PFSK-1 (cell line): ENCODE measurements at regions not wholly inside any gene's neighbourhood (a gene's known extent, or its start where the extent isn't known, plus 50 kb on each side); places are given as distances from the start of the nearest gene placed in this dataset.

Experiments used
- FOXP2 ChIP-seq: optimal IDR thresholded peaks from 2 replicates; pipeline ENCODE3; 2011; ENCODE audit warnings: borderline replicate concordance, control low read depth, inconsistent platforms; ENCODE audit not compliant: insufficient read depth; ENCODE audit errors: extremely low read length, extremely low read depth
- POLR2AphosphoS5 ChIP-seq: IDR thresholded peaks from 2 replicates; pipeline ENCODE4 v1.6.1; 2012; ENCODE audit warnings: low read depth, mild to moderate bottlenecking, control low read depth, low read length, moderate library complexity
- TAF1 ChIP-seq: IDR thresholded peaks from 2 replicates; pipeline ENCODE4 v1.6.1; 2012; ENCODE audit warnings: low read length, control low read depth, borderline replicate concordance; ENCODE audit not compliant: insufficient read depth
- TF ChIP-seq, protein P1 (sequence below), 2 experiments: IDR thresholded peaks; 2 replicates each; pipeline versions ENCODE4 v1.6.1 to v1.8.0; 2011 to 2012; ENCODE audit warnings: low read depth in 2 of 2, low read length in 2 of 2, control low read depth in 1 of 2, inconsistent platforms in 1 of 2, mild to moderate bottlenecking in 1 of 2, moderate library complexity in 1 of 2; ENCODE audit not compliant: insufficient read depth in 1 of 2

DNA sequence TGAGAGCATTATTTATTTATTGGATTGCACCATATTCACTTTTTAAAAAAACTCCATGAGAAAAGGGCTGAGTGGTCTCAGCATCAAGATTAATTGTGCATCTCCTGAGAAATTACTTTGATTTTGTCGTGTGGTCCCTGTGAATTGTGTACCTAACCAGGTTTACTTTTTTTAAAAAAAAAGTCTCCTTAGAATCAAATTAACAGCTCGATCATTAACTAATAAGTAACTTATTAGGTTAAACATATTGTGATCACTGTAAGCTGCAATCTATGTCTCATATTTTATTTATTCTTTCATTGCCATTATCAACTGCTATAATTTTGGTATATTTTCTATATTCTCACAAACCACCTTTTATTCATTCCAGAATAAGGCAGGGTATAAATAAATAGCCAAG is 318.2 kb downstream of the ADCYAP1 start:
- TF ChIP-seq TAF1: no peak
- TF ChIP-seq POLR2AphosphoS5: no peak
- TF ChIP-seq, protein P1, sequence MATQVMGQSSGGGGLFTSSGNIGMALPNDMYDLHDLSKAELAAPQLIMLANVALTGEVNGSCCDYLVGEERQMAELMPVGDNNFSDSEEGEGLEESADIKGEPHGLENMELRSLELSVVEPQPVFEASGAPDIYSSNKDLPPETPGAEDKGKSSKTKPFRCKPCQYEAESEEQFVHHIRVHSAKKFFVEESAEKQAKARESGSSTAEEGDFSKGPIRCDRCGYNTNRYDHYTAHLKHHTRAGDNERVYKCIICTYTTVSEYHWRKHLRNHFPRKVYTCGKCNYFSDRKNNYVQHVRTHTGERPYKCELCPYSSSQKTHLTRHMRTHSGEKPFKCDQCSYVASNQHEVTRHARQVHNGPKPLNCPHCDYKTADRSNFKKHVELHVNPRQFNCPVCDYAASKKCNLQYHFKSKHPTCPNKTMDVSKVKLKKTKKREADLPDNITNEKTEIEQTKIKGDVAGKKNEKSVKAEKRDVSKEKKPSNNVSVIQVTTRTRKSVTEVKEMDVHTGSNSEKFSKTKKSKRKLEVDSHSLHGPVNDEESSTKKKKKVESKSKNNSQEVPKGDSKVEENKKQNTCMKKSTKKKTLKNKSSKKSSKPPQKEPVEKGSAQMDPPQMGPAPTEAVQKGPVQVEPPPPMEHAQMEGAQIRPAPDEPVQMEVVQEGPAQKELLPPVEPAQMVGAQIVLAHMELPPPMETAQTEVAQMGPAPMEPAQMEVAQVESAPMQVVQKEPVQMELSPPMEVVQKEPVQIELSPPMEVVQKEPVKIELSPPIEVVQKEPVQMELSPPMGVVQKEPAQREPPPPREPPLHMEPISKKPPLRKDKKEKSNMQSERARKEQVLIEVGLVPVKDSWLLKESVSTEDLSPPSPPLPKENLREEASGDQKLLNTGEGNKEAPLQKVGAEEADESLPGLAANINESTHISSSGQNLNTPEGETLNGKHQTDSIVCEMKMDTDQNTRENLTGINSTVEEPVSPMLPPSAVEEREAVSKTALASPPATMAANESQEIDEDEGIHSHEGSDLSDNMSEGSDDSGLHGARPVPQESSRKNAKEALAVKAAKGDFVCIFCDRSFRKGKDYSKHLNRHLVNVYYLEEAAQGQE (IDR thresholded peaks at IDR 0.05; ENCODE audit: insufficient read depth in 1 of 2, low read depth in 2 of 2, low read length in 2 of 2): no peak
- TF ChIP-seq FOXP2: no peak
